ENCODE measurements at regions not wholly inside any gene's neighbourhood (a gene's known extent, or its start where the extent isn't known, plus 50 kb on each side); places are given as distances from the start of the nearest gene placed in this dataset.

GRCh38 chr21:14753466-14754258 is 207.5 kb upstream of the SAMSN1 start:
- no peak overlapping the region for H2AFZ ChIP-seq (ENCODE audit: low read length)
- H3K4me1 ChIP-seq (ENCODE audit: insufficient read depth, low read length), result no peaks in the 10 kb centered on the region
- TF ChIP-seq CTCF (IDR thresholded peaks at IDR 0.05; ENCODE audit: extremely low read depth, low read depth, low read length), result no peak
- no peak overlapping the region for H3K4me2 ChIP-seq (ENCODE audit: insufficient read depth, low read length)
- no peaks in the 10 kb centered on the region for H3K36me3 ChIP-seq (ENCODE audit: insufficient read depth, low read length)
- H3K4me3 ChIP-seq (ENCODE audit: insufficient read depth, low read length), result no peak overlapping the region
- no peaks in the 10 kb centered on the region for H4K20me1 ChIP-seq (ENCODE audit: insufficient read depth, low read length)
- H3K27me3 ChIP-seq (ENCODE audit: insufficient read depth, low read length), result no peaks in the 10 kb centered on the region
- no peaks in the 10 kb centered on the region for H3K79me2 ChIP-seq (ENCODE audit: insufficient read depth, low read length)
- no peak overlapping the region for H3K27ac ChIP-seq (ENCODE audit: low read depth, low read length)
- no peaks in the 10 kb centered on the region for H3K9me3 ChIP-seq (ENCODE audit: low read depth, low read length)
- DNase-seq (ENCODE audit: insufficient read length, low spot score, missing footprints), result no peak

- Histone ChIP-seq H3K9me3 (ENCODE audit: low read depth, low read length) (no peaks in the 10 kb centered on the region), H3K4me2 (ENCODE audit: insufficient read depth, low read length) (no peak overlapping the region), H3K4me3 (ENCODE audit: insufficient read depth, low read length) (no peak overlapping the region), H3K4me1 (ENCODE audit: insufficient read depth, low read length) (no peaks in the 10 kb centered on the region), H2AFZ (ENCODE audit: low read length) (no peak overlapping the region), H3K79me2 (ENCODE audit: insufficient read depth, low read length) (no peaks in the 10 kb centered on the region), H4K20me1 (ENCODE audit: insufficient read depth, low read length) (no peaks in the 10 kb centered on the region), H3K27me3 (ENCODE audit: insufficient read depth, low read length) (no peaks in the 10 kb centered on the region), H3K27ac (ENCODE audit: low read depth, low read length) (no peak overlapping the region), H3K36me3 (ENCODE audit: insufficient read depth, low read length) (no peaks in the 10 kb centered on the region)
- no peak for DNase-seq (ENCODE audit: insufficient read length, low spot score, missing footprints)
- no peak for TF ChIP-seq CTCF (IDR thresholded peaks at IDR 0.05; ENCODE audit: extremely low read depth, low read depth, low read length)
Measured at GRCh38 chr21:14753069-14753465, 207.0 kb upstream of the SAMSN1 start.

DNA sequence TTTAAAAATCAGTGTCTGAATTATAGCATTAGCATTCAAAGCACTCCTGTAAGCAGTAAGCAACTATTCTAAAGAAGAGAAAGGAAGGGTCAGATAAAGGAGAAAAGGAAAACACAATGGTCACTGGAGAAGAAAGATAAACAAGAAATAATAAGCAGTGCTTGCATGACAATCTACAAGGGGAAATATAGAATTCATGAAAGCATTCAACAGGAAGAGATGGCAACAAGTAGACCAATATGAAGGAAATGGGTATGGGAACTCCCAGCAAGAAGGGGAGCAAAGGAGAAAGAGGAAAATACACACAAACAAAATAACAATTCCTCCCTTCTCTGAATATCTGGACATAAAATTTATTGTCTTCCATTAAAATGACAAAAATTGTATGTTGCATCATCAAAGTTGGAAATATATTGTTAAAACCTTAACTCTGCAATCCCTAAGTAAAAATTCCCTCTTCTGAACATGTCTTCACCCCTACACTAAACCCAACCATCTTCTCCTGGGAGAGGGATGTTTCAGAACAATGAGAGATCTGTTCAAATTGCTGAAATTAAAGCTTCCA is 206.3 kb upstream of the SAMSN1 start:
- Histone ChIP-seq H3K4me1 (ENCODE audit: insufficient read depth, low read length) (no peaks in the 10 kb centered on the region), H3K4me2 (ENCODE audit: insufficient read depth, low read length) (no peak overlapping the region), H3K79me2 (ENCODE audit: insufficient read depth, low read length) (no peaks in the 10 kb centered on the region), H2AFZ (ENCODE audit: low read length) (no peak overlapping the region), H3K27me3 (ENCODE audit: insufficient read depth, low read length) (no peaks in the 10 kb centered on the region), H3K36me3 (ENCODE audit: insufficient read depth, low read length) (no peaks in the 10 kb centered on the region), H4K20me1 (ENCODE audit: insufficient read depth, low read length) (no peaks in the 10 kb centered on the region), H3K4me3 (ENCODE audit: insufficient read depth, low read length) (no peak overlapping the region), H3K9me3 (ENCODE audit: low read depth, low read length) (no peaks in the 10 kb centered on the region), H3K27ac (ENCODE audit: low read depth, low read length) (no peak overlapping the region)
- DNase-seq (ENCODE audit: insufficient read length, low spot score, missing footprints), result no peak
- no peak for TF ChIP-seq CTCF (IDR thresholded peaks at IDR 0.05; ENCODE audit: extremely low read depth, low read depth, low read length)

GRCh38 chr21:14751602-14752344 is 205.7 kb upstream of the SAMSN1 start:
- no peaks in the 10 kb centered on the region for H4K20me1 ChIP-seq (ENCODE audit: insufficient read depth, low read length)
- DNase-seq (ENCODE audit: insufficient read length, low spot score, missing footprints), result no peak
- H3K4me1 ChIP-seq (ENCODE audit: insufficient read depth, low read length), result no peaks in the 10 kb centered on the region
- H3K27ac ChIP-seq (ENCODE audit: low read depth, low read length), result no peak overlapping the region
- no peaks in the 10 kb centered on the region for H3K27me3 ChIP-seq (ENCODE audit: insufficient read depth, low read length)
- H3K79me2 ChIP-seq (ENCODE audit: insufficient read depth, low read length), result no peaks in the 10 kb centered on the region
- no peak overlapping the region for H3K4me2 ChIP-seq (ENCODE audit: insufficient read depth, low read length)
- no peaks in the 10 kb centered on the region for H3K9me3 ChIP-seq (ENCODE audit: low read depth, low read length)
- no peak overlapping the region for H3K4me3 ChIP-seq (ENCODE audit: insufficient read depth, low read length)
- TF ChIP-seq CTCF (IDR thresholded peaks at IDR 0.05; ENCODE audit: extremely low read depth, low read depth, low read length), result no peak
- no peak overlapping the region for H2AFZ ChIP-seq (ENCODE audit: low read length)
- no peaks in the 10 kb centered on the region for H3K36me3 ChIP-seq (ENCODE audit: insufficient read depth, low read length)
